ENCODE measurements at regions not wholly inside any gene's neighbourhood (a gene's known extent, or its start where the extent isn't known, plus 50 kb on each side); places are given as distances from the start of the nearest gene placed in this dataset.
"Not testable (repeated sequence)": the region's sequence is repeated elsewhere in the genome, so short reads cannot be mapped to it uniquely, and the experiment has no call there.

GRCh38 chr4:174401471-174402130 is 117.9 kb downstream of the CEP44 start:
- no peak for DNase-seq (ENCODE audit: extremely low read depth, low read depth, low spot score)

- not testable (repeated sequence) for DNase-seq (ENCODE audit: extremely low read depth, low read depth, low spot score)
Measured at GRCh38 chr4:174400603-174401302, 117.0 kb downstream of the CEP44 start.

DNA sequence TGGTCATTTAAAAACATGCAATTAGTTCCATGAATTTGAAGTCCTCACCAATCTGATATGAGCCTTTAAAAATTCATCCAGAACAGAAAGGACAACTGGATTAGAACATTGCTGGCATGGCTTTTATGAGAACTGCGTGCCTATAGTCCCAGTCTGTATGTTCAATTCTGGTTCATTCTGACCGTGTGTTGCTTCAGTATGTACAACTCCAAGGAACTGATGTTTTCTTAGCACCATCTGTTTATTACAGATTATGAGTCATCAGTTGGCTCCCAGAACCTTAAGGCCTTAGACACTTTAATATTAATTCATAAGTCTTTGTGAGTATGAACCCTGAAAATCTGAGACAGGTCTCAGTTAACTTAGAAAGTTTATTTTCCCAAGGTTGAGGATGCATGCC is 115.0 kb downstream of the CEP44 start:
- DNase-seq (ENCODE audit: extremely low read depth, low read depth, low spot score) = no peak

GRCh38 chr4:174397366-174398155 is 113.8 kb downstream of the CEP44 start:
- no peak for DNase-seq (ENCODE audit: extremely low read depth, low read depth, low spot score)

- no peak for DNase-seq (ENCODE audit: extremely low read depth, low read depth, low spot score)
Measured at GRCh38 chr4:174396599-174397110, 112.9 kb downstream of the CEP44 start.

GRCh38 chr4:174394915-174395314 is 111.2 kb downstream of the CEP44 start:
- no peak for DNase-seq (ENCODE audit: extremely low read depth, low read depth, low spot score)

- DNase-seq (ENCODE audit: extremely low read depth, low read depth, low spot score) = no peak
Measured at GRCh38 chr4:174389439-174389838, 105.7 kb downstream of the CEP44 start.

GRCh38 chr4:174388461-174389145 is 104.9 kb downstream of the CEP44 start:
- DNase-seq (ENCODE audit: extremely low read depth, low read depth, low spot score) = no peak

DNA sequence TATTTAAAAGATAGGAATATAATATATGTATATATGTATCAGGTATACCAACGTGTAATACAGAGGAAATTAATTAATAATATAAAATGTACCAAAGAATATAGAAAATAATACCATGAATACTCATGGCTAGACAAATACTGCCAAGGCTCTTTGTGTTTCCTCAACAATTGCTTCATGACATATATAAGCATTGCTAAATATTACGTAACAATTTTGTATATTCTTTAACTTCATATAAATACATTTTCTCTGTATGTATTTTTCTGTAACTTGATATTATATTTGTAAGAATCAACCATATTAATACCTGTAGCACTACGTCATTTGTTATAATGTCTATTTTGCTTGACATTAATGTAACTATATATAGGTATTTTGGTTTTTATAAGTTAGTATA is 104.0 kb downstream of the CEP44 start:
- no peak for DNase-seq (ENCODE audit: extremely low read depth, low read depth, low spot score)

DNA sequence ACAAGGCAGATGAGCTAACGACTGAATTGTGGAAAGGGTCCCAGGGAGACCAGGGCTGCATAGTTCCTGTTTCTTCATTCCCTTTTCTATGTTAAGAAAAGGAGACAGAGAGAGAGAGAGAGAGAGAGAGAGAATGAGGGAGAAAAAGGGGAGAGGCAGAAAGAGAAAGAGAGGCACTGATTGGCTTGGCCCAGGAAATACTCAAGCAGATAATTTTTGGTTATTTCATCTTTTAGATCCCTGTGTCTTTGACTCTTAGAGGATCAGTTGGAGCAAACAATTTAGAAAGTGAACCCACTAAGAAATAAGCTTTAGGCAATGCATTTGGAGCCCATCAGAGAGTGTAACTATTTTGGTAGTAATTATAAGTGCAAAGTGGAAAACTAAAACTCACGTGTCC is 103.4 kb downstream of the CEP44 start:
- no peak for DNase-seq (ENCODE audit: extremely low read depth, low read depth, low spot score)

- DNase-seq (ENCODE audit: extremely low read depth, low read depth, low spot score) = no peak
Measured at GRCh38 chr4:174383783-174384182, 100.1 kb downstream of the CEP44 start.

DNA sequence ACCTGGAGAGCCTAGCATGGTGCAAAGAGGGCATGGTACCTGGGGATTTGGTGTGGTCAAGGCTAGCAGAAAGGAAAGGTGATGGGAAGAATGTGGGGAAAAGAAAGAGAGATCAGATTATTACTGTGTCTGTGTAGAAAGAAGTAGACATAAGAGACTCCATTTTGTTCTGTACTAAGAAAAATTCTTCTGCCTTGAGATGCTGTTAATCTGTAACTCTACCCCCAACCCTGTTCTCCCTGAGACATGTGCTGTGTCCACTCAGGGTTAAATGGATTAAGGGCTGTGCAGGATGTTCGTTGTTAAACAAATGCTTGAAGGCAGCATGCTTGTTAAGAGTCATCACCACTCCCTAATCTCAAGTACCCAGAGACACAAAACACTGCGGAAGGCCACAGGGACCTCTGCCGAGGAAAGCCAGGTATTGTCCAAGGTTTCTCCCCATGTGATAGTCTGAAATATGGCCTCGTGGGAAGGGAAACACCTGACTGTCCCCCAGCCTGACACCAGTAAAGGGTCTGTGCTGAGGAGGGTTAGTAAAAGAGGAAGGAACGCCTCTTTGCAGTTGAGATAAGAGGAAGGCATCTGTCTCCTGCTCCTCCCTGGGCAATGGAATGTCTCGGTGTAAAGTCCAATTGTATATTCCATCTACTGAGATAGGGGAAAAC is 99.4 kb downstream of the CEP44 start:
- not testable (repeated sequence) for DNase-seq (ENCODE audit: extremely low read depth, low read depth, low spot score)

Measured in glomerular endothelial cell (primary cell).